ENCODE measurements at regions not wholly inside any gene's neighbourhood (a gene's known extent, or its start where the extent isn't known, plus 50 kb on each side); places are given as distances from the start of the nearest gene placed in this dataset.
A peak's percentile ranks its signal among the peaks of the same experiment; 100 is the strongest.

- H3K4me3 ChIP-seq (ENCODE audit: low read depth, low read length), result peak overlapping the region; percentile 79
- DNase-seq (ENCODE audit: low read depth), result peak; percentile 86
- TF ChIP-seq CTCF (IDR thresholded peaks at IDR 0.05; ENCODE audit: insufficient read depth, low read depth, low read length), result no peak
Observed at GRCh38 chrX:45771560-45772340, 571.1 kb upstream of the DIPK2B start.

GRCh38 chrX:45771114-45771513 lies 570.4 kb upstream of the DIPK2B start:
- peak overlapping the region; percentile 79 for H3K4me3 ChIP-seq (ENCODE audit: low read depth, low read length)
- DNase-seq (ENCODE audit: low read depth), result peak; percentile 94
- TF ChIP-seq CTCF (IDR thresholded peaks at IDR 0.05; ENCODE audit: insufficient read depth, low read depth, low read length), result no peak

- peak; percentile 93 for DNase-seq (ENCODE audit: low read depth)
- H3K4me3 ChIP-seq (ENCODE audit: low read depth, low read length), result peak overlapping the region; percentile 79
- TF ChIP-seq CTCF (IDR thresholded peaks at IDR 0.05; ENCODE audit: insufficient read depth, low read depth, low read length), result no peak
Observed at GRCh38 chrX:45769761-45770582, 569.3 kb upstream of the DIPK2B start.

GRCh38 chrX:45768666-45769236 lies 568.1 kb upstream of the DIPK2B start:
- TF ChIP-seq CTCF (IDR thresholded peaks at IDR 0.05; ENCODE audit: insufficient read depth, low read depth, low read length), result no peak
- DNase-seq (ENCODE audit: low read depth), result no peak
- peak overlapping the region; percentile 79 for H3K4me3 ChIP-seq (ENCODE audit: low read depth, low read length)

GRCh38 chrX:45766981-45767501 lies 566.4 kb upstream of the DIPK2B start:
- H3K4me3 ChIP-seq (ENCODE audit: low read depth, low read length), result peak overlapping the region; percentile 79
- peak; percentile 59 for DNase-seq (ENCODE audit: low read depth)
- TF ChIP-seq CTCF (IDR thresholded peaks at IDR 0.05; ENCODE audit: insufficient read depth, low read depth, low read length), result no peak

- no peak for DNase-seq (ENCODE audit: low read depth)
- TF ChIP-seq CTCF (IDR thresholded peaks at IDR 0.05; ENCODE audit: insufficient read depth, low read depth, low read length), result no peak
- peak overlapping the region; percentile 79 for H3K4me3 ChIP-seq (ENCODE audit: low read depth, low read length)
Observed at GRCh38 chrX:45765767-45766166, 565.1 kb upstream of the DIPK2B start.
